HEK293 (cell line): ENCODE measurements at regions not wholly inside any gene's neighbourhood (a gene's known extent, or its start where the extent isn't known, plus 50 kb on each side); places are given as distances from the start of the nearest gene placed in this dataset.
"Not testable (repeated sequence)": the region's sequence is repeated elsewhere in the genome, so short reads cannot be mapped to it uniquely, and the experiment has no call there.

Experiments
- CTCF ChIA-PET: fragments of 350-600 bp; formaldehyde crosslinking; extraction: SDS; loops from one replicate; lab custom pipeline; 2021; ENCODE audit warnings: antibody characterized with exemption; lab: Yijun Ruan, JAX
- POLR2A ChIA-PET: fragments of 300-600 bp; formaldehyde crosslinking; extraction: SDS; loops from one replicate; lab custom pipeline; 2020; ENCODE audit warnings: antibody characterized with exemption, inconsistent platforms; lab: Yijun Ruan, JAX
- H3K27ac ChIP-seq: fragments of 200-500 bp; sonication (Bioruptor generic); 2 replicates; pipeline ENCODE4 v1.5.1; 2014; ENCODE audit warnings: low read depth, low read length, control low read depth, inconsistent platforms; ENCODE audit errors: extremely low read depth
- H3K36me3 ChIP-seq, 2 experiments: fragments of 200-500 bp in 1 of 2; sonication (Bioruptor generic) in 1 of 2; 1 replicate in 1 of 2; 2 replicates in 1 of 2; pipeline ENCODE4 v1.5.1; 2014 to 2017; ENCODE audit warnings: inconsistent platforms in 2 of 2, low read length in 2 of 2; ENCODE audit not compliant: control insufficient read depth in 2 of 2, insufficient read depth in 1 of 2
- H3K4me1 ChIP-seq: fragments of 200-500 bp; sonication (Bioruptor generic); 2 replicates; pipeline ENCODE4 v1.5.1; 2014; ENCODE audit warnings: mild to moderate bottlenecking, low read length, inconsistent platforms; ENCODE audit not compliant: control insufficient read depth, insufficient read depth
- H3K4me3 ChIP-seq: 2 replicates; pipeline ENCODE4 v1.5.1; 2011; ENCODE audit warnings: low read depth, mild to moderate bottlenecking, control low read depth, low read length, moderate library complexity
- H3K9me3 ChIP-seq: fragments of 200-500 bp; sonication (Bioruptor generic); 2 replicates; pipeline ENCODE4 v1.5.1; 2014; ENCODE audit warnings: low read depth, low read length, inconsistent platforms; ENCODE audit not compliant: control insufficient read depth, insufficient read depth
- KLF8 ChIP-seq: fragments of 450-650 bp; formaldehyde crosslinking; IDR thresholded peaks from 2 replicates; pipeline ENCODE4 v1.5.1; 2016; ENCODE audit warnings: missing biosample characterization, missing genetic modification characterization
- MEIS1 ChIP-seq: sonication (generic); formaldehyde crosslinking; IDR thresholded peaks from 2 replicates; pipeline ENCODE4 v1.8.1; 2022; ENCODE audit warnings: missing genetic modification reagents, mild to moderate bottlenecking, borderline replicate concordance
- OVOL3 ChIP-seq: fragments of 450-650 bp; formaldehyde crosslinking; IDR thresholded peaks from 2 replicates; pipeline ENCODE4 v1.5.1; 2016; ENCODE audit warnings: missing biosample characterization, missing genetic modification characterization
- SP3 ChIP-seq: fragments of 450-650 bp; formaldehyde crosslinking; IDR thresholded peaks from 2 replicates; pipeline ENCODE4 v1.5.1; 2016; ENCODE audit warnings: missing biosample characterization, missing genetic modification characterization
- TCF7L2 ChIP-seq: IDR thresholded peaks from 2 replicates; pipeline ENCODE4 v1.6.1; 2011; ENCODE audit warnings: low read depth, mild to moderate bottlenecking, inconsistent platforms, low read length, moderate library complexity, borderline replicate concordance
- TRIM28 ChIP-seq: IDR thresholded peaks from 2 replicates; pipeline ENCODE4 v1.6.1; 2011; ENCODE audit warnings: low read length, control low read depth, borderline replicate concordance
- ZNF114 ChIP-seq: fragments of 450-650 bp; formaldehyde crosslinking; IDR thresholded peaks from 2 replicates; pipeline ENCODE4 v1.5.0; 2017; ENCODE audit warnings: missing biosample characterization, missing genetic modification characterization
- ZNF23 ChIP-seq: fragments of 450-650 bp; formaldehyde crosslinking; IDR thresholded peaks from 2 replicates; pipeline ENCODE4 v1.5.1; 2016; ENCODE audit warnings: missing biosample characterization, missing genetic modification characterization, borderline replicate concordance
- ZNF423 ChIP-seq: fragments of 450-650 bp; formaldehyde crosslinking; IDR thresholded peaks from 2 replicates; pipeline ENCODE4 v1.5.1; 2016; ENCODE audit warnings: missing biosample characterization, missing genetic modification characterization
- ZNF544 ChIP-seq: fragments of 450-650 bp; formaldehyde crosslinking; IDR thresholded peaks from 2 replicates; pipeline ENCODE4 v1.5.0; 2017; ENCODE audit warnings: missing biosample characterization, missing genetic modification characterization
- ZNF624 ChIP-seq: fragments of 450-650 bp; formaldehyde crosslinking; IDR thresholded peaks from 2 replicates; pipeline ENCODE4 v1.5.1; 2017; ENCODE audit warnings: missing biosample characterization, missing genetic modification characterization
- ZNF654 ChIP-seq: fragments of 450-650 bp; formaldehyde crosslinking; IDR thresholded peaks from 2 replicates; pipeline ENCODE4 v1.5.1; 2016; ENCODE audit warnings: low read depth, missing biosample characterization, missing genetic modification characterization
- ZNF704 ChIP-seq: fragments of 450-650 bp; formaldehyde crosslinking; IDR thresholded peaks from 2 replicates; pipeline ENCODE4 v1.5.1; 2016; ENCODE audit warnings: missing biosample characterization, missing genetic modification characterization
- ZNF776 ChIP-seq: fragments of 450-650 bp; formaldehyde crosslinking; IDR thresholded peaks from 2 replicates; pipeline ENCODE4 v1.5.0; 2017; ENCODE audit warnings: missing biosample characterization, missing genetic modification characterization, borderline replicate concordance
- ZNF777 ChIP-seq: fragments of 450-650 bp; formaldehyde crosslinking; IDR thresholded peaks from 2 replicates; pipeline ENCODE4 v1.5.1; 2017; ENCODE audit warnings: missing biosample characterization, missing genetic modification characterization, borderline replicate concordance
- ZSCAN30 ChIP-seq: fragments of 450-650 bp; IDR thresholded peaks from 2 replicates; pipeline ENCODE4 v1.5.1; 2018; ENCODE audit warnings: missing biosample characterization, mild to moderate bottlenecking, missing genetic modification characterization, moderate library complexity
- ZSCAN4 ChIP-seq: fragments of 450-650 bp; formaldehyde crosslinking; IDR thresholded peaks from 2 replicates; pipeline ENCODE4 v1.5.1; 2017; ENCODE audit warnings: missing biosample characterization, missing genetic modification characterization
- TF ChIP-seq, protein P1 (sequence below): fragments of 450-650 bp; formaldehyde crosslinking; IDR thresholded peaks from 2 replicates; pipeline ENCODE4 v1.5.1; 2016; ENCODE audit warnings: missing biosample characterization, missing genetic modification characterization
- TF ChIP-seq, protein P2 (sequence below): fragments of 450-650 bp; formaldehyde crosslinking; IDR thresholded peaks from 2 replicates; pipeline ENCODE4 v1.5.1; 2016; ENCODE audit warnings: missing biosample characterization, missing genetic modification characterization
- TF ChIP-seq, protein P3 (sequence below): fragments of 450-650 bp; formaldehyde crosslinking; conservative IDR thresholded peaks from 2 replicates; pipeline ENCODE4 v1.5.1; 2016; ENCODE audit warnings: low read depth, missing biosample characterization, missing genetic modification characterization

DNA sequence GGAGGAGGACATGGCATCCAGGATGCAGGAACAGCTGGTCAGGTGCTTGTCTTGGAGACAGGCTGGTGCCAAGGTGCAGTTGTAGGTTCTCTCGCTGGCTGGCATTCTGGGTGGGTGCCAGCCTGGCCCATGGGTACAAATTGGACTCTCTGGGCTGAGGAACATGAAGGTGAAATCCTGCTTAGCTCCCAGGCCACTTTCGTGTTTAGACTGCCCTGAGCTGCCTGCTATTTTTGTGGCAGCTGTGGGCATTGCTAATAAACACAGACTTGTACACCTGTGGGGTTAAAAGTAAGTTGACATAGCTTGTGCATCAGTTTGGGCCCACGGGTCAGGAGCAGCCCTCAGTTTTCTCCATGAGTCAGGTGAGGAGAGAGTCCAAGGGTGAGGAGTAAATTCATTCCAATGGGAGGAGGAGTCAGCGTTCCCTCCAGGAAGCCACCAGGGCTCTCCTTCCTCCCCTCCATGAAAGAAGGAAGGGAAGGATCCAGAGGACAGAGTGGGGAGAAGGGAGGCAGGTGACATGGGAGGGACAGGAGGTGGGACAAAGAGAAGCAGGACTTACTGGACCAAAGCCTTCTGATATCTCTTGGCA is 380.0 kb downstream of the GLRX3 start (continued):
- TF ChIP-seq, protein P1, sequence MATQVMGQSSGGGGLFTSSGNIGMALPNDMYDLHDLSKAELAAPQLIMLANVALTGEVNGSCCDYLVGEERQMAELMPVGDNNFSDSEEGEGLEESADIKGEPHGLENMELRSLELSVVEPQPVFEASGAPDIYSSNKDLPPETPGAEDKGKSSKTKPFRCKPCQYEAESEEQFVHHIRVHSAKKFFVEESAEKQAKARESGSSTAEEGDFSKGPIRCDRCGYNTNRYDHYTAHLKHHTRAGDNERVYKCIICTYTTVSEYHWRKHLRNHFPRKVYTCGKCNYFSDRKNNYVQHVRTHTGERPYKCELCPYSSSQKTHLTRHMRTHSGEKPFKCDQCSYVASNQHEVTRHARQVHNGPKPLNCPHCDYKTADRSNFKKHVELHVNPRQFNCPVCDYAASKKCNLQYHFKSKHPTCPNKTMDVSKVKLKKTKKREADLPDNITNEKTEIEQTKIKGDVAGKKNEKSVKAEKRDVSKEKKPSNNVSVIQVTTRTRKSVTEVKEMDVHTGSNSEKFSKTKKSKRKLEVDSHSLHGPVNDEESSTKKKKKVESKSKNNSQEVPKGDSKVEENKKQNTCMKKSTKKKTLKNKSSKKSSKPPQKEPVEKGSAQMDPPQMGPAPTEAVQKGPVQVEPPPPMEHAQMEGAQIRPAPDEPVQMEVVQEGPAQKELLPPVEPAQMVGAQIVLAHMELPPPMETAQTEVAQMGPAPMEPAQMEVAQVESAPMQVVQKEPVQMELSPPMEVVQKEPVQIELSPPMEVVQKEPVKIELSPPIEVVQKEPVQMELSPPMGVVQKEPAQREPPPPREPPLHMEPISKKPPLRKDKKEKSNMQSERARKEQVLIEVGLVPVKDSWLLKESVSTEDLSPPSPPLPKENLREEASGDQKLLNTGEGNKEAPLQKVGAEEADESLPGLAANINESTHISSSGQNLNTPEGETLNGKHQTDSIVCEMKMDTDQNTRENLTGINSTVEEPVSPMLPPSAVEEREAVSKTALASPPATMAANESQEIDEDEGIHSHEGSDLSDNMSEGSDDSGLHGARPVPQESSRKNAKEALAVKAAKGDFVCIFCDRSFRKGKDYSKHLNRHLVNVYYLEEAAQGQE (tag by site-specific recombination): no peak
- TF ChIP-seq MEIS1 (CRISPR knock-in tag) (no peak), ZNF114 (no peak), ZNF423 (tag by site-specific recombination) (no peak), TRIM28 (no peak), KLF8 (no peak)

- H3K36me3 ChIP-seq, H3K4me3 ChIP-seq, H3K4me1 ChIP-seq, POLR2A ChIA-PET, H3K9me3 ChIP-seq, H3K27ac ChIP-seq, CTCF ChIA-PET: not testable (repeated sequence)
Measured at GRCh38 chr10:130518921-130519320, 382.7 kb downstream of the GLRX3 start.

GRCh38 chr10:130519791-130520190 is 383.6 kb downstream of the GLRX3 start:
- H3K4me1 ChIP-seq: no peaks in the 10 kb centered on the region
- POLR2A ChIA-PET: no interaction called here
- no peak overlapping the region for H3K27ac ChIP-seq
- TF ChIP-seq TCF7L2 (no peak), ZSCAN30 (tag by site-specific recombination) (no peak), ZSCAN4 (tag by site-specific recombination) (no peak), ZNF704 (no peak), ZNF777 (no peak), ZNF23 (tag by site-specific recombination) (no peak), ZNF624 (no peak), ZNF654 (tag by site-specific recombination) (no peak), ZNF776 (tag by site-specific recombination) (no peak), ZNF544 (no peak), OVOL3 (tag by site-specific recombination) (no peak), SP3 (tag by site-specific recombination) (no peak)
- TF ChIP-seq, protein P2, sequence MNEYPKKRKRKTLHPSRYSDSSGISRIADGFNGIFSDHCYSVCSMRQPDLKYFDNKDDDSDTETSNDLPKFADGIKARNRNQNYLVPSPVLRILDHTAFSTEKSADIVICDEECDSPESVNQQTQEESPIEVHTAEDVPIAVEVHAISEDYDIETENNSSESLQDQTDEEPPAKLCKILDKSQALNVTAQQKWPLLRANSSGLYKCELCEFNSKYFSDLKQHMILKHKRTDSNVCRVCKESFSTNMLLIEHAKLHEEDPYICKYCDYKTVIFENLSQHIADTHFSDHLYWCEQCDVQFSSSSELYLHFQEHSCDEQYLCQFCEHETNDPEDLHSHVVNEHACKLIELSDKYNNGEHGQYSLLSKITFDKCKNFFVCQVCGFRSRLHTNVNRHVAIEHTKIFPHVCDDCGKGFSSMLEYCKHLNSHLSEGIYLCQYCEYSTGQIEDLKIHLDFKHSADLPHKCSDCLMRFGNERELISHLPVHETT (tag by site-specific recombination): no peak
- TF ChIP-seq, protein P3, sequence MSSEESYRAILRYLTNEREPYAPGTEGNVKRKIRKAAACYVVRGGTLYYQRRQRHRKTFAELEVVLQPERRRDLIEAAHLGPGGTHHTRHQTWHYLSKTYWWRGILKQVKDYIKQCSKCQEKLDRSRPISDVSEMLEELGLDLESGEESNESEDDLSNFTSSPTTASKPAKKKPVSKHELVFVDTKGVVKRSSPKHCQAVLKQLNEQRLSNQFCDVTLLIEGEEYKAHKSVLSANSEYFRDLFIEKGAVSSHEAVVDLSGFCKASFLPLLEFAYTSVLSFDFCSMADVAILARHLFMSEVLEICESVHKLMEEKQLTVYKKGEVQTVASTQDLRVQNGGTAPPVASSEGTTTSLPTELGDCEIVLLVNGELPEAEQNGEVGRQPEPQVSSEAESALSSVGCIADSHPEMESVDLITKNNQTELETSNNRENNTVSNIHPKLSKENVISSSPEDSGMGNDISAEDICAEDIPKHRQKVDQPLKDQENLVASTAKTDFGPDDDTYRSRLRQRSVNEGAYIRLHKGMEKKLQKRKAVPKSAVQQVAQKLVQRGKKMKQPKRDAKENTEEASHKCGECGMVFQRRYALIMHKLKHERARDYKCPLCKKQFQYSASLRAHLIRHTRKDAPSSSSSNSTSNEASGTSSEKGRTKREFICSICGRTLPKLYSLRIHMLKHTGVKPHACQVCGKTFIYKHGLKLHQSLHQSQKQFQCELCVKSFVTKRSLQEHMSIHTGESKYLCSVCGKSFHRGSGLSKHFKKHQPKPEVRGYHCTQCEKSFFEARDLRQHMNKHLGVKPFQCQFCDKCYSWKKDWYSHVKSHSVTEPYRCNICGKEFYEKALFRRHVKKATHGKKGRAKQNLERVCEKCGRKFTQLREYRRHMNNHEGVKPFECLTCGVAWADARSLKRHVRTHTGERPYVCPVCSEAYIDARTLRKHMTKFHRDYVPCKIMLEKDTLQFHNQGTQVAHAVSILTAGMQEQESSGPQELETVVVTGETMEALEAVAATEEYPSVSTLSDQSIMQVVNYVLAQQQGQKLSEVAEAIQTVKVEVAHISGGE: no peak
- TF ChIP-seq, all 188 proteins: peak for 0
- no peak overlapping the region for H3K4me3 ChIP-seq
- no peaks in the 10 kb centered on the region for H3K9me3 ChIP-seq
- CTCF ChIA-PET: no interaction called here
- H3K36me3 ChIP-seq: no peaks in the 10 kb centered on the region
